GM21576 (cell line): ENCODE measurements at regions not wholly inside any gene's neighbourhood (a gene's known extent, or its start where the extent isn't known, plus 50 kb on each side); places are given as distances from the start of the nearest gene placed in this dataset.
"Not testable (repeated sequence)": the region's sequence is repeated elsewhere in the genome, so short reads cannot be mapped to it uniquely, and the experiment has no call there.

Source experiments
- ATAC-seq: cut with Tn5 transposase; IDR thresholded peaks from one replicate; pipeline ENCODE4 v1.9.1; 2021; ENCODE audit warnings: mild to moderate bottlenecking, moderate library complexity; ENCODE audit not compliant: unreplicated experiment

DNA sequence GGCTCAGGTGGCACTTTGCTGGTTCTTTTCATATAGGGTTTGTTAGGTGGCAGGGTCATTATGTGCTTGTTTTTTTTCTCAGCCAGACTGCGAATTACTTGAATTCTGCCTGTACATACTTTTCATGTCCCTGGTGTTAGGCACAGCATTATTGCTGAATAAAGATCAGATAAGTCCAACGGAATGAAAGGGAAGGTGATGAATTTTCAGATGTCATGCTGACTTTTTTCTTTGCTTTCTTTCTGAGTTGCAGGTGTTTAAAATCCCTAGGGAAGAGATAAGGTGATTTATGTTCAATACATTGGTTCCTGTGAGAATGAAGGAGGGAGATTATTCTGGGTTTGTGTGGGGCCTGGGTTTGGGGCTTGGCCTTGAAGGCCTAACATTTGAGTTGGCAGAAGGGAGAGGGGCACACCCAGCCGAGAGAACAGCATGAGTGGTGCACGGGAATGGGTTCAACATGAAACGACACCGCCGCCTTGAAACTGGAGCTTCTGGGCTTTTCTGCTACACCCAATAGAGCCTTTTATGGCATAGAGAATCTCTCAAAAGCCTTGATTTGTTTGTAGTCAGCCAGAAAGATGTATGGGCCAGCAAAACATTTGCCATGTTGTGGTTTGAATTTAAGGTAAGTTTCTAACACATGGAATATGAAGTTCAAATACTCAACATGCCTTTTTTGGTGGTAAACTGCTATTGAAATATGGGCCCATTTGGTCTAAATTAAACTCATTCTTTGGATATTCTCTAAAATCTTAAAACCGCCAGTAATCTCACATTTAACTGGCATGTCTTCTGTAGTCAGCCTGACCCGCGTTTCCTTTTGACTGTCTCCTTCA lies 477.0 kb downstream of the PCNX1 start:
- no peak for ATAC-seq

DNA sequence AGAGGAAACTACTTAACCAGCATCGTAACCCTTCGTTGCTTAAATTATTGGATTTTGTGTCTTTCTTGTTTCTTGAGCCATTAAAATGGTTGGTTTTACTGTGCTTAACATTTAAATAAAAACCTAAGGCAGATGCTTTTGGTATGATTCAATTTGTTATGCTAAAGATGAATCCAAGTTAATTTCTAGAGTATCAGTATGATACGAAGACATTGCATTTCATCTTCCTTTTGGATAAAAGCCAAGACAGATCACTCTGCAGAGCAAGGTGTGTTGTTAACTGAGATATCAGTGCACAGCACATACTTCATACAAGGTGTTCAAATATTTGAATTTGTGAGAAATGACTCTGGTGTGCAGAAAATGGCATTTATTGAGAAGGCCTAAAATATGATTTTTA lies 480.5 kb downstream of the PCNX1 start:
- ATAC-seq, result no peak

DNA sequence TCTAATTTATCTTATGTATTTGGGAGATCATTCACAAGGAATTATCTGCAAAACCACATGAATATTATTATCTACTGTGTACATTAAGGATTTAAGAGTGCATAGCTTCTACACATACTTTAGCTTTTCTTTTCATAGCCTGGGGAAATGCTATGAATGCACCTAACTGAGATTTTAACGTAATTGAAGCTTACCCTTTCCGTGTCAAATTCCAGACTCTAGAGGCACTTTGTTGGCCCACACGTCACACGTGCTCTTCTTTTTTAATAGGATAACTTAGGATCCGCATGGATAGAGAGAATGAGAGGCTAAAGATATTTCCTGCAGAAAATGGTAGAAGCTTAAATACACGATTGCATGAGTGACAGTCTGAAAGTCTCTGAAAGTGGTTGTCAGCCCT lies 481.1 kb downstream of the PCNX1 start:
- no peak for ATAC-seq

DNA sequence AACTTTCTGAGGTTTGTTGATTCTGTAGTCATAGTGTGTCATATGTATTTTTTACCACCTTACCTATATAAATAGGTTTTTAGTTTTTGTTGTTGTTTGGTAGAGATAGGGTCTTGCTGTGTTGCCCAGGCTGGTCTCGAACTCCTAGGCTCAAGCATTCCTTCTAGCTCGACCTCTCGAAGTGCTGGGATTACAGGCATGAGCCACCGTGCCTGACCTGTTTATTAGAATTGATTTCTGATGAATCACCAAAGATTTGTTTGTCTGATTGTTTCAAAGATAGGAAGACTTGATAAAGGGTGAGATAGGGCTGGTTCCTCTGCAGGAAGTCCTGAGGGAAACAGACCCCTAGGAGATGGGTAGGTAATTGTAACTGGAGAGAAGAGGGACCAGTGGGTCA lies 481.6 kb downstream of the PCNX1 start:
- ATAC-seq, result no peak

DNA sequence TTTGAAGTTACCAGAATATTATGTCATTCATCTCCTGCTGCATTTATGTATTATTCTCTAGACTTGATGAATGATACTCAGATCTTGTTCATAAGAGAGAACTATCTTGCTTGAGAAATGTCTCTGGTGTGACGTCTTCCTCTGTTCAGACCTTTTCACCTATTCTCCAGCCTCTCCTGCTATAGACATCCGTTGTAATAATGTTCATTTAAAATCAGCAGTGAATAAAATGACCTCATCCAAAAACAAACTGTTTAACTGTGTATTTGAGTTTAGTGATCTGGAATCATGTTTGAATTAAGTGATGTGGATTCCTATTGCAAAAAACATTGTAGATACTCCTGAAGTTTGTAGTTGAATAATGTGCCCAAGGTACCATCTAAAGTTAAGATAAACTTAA lies 487.1 kb downstream of the PCNX1 start:
- ATAC-seq, result no peak

DNA sequence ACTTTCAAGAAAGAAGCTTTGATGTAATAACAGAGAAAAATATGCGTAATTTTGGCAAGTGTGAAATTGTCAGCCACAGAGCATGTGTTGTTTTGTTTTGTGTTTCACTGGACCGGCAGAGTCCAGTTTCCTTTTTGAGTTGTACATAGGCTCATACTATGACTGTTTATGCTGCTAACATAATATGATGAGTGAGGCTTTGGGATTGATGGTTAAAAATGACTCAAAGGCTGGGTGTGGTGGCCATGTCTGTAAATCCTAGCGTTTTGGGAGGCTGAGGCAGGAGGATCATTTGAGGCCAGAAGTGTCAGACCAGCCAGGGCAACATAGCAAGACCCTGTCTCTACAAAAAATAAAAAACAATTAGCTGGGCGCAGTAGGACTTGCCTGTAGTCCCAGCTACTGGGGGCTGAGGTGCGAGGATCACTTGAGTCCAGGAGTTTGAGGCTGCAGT lies 487.9 kb downstream of the PCNX1 start:
- ATAC-seq, result no peak

DNA sequence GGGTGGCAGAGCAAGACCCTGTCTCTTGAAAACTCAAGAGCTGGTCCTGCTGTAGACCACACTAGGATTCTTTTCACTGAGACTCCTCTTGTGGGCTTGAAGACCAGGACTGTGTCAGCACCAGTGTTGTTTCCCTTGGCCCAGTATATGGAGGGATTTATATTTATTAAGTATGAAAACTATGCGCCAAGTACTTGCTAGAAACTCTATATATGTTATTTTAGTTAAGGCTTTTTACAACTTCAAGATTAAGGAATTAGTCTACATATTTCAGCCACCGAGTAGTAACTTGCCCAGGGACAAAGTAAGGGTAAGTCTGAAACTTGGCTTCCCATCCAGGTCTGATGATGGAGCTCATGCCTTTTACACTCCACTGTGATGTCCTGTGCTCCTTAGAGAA lies 488.4 kb downstream of the PCNX1 start:
- ATAC-seq, result no peak

DNA sequence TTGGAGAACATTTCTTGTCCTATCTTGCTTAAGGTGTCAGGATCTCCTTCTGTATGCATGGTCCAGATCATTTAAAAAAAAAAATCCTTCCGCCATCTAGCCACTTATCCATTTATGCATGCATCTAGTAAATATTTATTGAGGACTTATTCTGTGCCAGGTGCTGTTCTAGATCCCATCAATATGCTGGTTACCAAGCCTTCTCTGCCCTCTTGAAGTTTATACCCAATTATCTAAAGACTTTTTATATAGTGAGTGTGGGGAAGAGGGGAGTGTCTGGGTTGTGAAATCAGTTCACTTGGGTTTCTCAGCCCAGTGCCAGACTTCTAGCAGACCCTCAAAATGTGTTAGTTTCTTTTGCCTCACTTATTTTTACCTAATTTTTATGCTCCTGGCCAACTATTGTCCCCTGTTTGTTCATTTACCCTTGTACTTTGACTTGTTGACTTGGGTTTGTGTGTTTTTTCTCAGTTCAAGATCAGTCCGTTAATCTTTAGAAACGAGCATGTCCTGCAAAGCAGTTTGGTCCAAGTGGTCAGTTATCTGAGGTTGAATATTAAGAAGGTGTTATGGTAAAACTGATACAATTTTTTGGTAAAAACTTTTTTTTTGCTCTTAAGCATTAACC lies 488.9 kb downstream of the PCNX1 start:
- no peak for ATAC-seq

DNA sequence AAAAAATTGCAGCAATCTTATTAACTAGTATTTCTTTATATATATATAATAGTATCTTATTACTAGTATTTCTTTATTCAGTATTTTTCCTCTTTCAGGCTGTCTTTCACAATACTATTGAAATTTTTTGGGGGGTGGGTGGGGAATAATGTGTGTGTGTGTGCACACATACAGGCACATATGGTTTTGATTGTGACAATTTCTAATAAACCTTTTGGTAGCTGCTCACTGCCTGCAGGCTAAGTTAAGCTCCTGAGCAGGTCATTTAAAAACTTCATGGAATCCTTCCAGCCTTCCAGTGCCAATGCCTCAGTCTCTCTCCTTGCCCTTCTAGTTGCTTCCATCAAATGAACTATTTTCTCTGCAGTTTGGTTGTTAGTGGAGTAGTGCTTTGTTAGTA lies 490.1 kb downstream of the PCNX1 start:
- no peak for ATAC-seq

DNA sequence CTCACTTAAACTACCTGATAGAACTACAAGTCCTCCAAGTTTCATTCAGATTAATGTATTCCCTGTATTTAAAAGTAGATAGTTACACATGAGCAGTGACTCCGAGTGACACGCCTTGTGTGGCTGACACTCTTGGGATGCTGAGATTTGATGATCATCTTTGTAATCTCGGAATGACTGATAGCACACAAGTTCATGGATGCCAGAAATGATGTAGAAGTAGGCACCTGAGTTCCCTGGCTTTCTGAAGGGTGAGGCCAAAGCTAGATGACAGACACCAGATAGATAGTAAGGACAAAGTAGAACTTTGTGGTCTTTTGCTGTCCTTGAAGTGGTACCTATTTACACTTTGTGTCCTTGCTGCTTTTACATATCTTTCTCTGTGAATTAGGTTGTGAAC lies 491.2 kb downstream of the PCNX1 start:
- ATAC-seq, result peak; percentile 11

DNA sequence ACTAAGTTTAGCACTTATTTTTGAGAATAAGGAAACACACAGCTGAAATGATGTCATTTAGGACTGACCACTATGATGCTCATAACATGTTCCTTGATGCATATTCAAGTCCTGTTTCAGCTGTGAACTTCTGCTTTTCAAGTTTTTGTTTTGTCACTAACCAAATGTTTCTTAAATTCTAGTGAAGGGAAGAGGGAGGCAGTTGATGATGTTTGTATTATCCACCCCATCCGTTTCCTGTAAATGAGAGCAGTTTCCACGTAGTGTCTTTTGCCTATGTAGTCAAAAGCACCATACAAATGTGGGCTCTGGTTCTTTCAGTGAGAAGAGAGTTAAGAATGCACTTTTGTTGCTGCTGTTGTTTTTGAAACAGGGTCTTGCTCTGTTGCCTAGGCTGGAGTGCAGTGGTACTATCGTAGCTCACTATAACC lies 491.8 kb downstream of the PCNX1 start:
- peak; percentile 54 for ATAC-seq

DNA sequence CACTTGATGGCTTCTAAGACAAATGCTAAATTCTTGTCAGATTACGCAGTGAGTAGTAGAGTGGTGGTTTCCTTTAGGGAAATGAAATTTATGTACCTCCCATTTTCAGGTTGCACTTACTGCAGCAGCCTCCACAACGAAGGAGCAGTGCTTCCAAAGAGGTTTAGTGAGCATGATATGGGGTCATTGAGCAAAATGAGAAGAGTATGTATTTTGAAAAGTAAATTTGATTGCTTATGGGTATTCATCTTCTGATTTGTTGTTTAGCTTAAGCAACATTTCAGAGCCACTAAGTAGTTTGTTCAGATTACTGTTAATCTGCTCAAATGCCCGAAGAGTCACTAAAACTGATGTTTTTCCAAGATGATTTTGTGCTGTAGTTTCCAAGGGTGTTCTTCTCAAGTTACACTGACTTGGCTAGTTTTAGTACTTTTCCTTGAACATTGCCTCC lies 493.6 kb downstream of the PCNX1 start:
- ATAC-seq, result no peak

DNA sequence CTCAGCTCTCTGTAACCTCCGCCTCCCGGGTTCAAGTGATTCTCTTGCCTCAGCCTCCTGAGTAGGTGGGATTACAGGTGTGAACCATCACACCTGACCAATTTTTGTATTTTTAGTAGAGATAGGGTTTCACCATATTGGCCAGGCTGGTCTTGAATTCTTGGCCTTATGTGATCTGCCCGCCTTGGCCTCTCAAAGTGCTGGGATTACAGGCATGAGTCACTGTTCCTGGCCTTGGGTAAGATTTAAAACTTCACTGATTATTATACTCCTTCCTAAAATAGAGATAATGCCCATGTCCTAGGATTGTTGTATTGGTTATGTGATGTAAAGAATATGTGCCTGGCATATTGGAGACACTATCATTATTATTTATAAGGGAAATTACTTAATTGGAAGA lies 495.2 kb downstream of the PCNX1 start:
- not testable (repeated sequence) for ATAC-seq

DNA sequence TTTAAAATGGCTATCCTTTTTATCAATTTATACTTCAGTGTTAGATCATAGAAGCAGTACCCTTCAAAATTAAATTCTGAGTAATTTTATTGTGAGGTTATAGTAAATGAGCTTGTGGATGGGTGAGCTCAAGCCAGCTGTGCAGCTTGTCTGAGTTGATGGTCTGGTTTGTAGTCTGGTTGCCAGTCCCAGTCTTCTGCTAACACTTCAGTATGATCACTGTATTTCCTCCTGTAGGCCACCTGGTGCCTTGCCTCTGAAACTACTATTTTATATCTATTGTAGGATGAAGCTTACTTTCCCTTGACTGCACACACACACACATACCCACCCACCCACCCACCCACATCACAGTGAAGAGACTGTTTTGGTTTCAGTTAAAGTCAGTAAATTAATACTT lies 496.4 kb downstream of the PCNX1 start:
- ATAC-seq, result peak; percentile 51

DNA sequence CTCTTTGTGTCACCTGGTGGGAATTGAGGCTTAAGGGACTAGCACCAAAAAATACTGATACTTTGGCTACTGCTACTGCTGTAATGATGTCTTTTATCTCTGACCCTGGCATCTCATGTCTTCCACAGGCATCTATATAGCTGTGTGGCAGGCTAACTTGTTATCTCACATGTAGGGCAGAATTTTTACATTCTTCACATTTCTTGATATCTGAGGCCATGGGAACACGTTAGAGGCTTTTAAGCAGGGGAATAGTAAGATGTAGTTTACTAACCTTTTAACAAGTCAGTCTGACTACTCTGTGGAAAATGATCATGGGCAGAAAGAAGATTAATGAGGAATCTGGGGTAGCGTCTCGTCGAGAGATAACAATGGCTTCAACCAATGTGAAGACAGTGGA lies 498.4 kb downstream of the PCNX1 start:
- ATAC-seq, result no peak

DNA sequence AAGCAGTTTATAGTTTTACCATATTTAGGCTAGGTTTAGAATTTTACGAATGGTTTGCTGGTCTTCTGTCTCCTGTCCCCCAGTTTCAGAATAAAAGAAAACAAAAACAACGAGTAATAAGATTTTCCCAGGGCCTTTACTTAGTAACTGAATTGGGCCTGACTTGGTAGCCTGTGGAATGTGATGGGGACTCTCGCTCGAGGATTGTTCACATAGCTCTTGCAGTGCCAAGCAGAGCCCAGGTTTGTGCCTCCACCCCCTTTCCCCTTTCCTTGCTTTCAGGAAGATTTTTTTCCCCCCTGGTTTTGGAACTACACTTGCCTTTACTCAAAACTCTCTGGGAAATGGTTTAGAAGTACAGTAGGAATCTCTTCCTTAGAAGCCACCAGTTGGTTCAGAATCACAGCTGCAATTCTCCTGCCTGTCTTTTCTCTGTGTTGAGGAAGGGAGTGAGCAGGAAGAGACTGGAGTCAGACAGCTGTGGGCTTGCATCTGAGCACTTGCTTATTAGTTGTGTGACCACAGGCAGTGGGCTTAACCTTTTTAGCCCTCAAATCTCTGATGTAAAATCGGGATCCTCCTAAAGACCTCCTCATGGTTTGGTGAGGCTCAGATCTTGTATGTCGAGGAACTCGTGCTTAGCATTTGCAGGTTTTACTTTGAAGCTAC lies 501.2 kb downstream of the PCNX1 start:
- no peak for ATAC-seq

DNA sequence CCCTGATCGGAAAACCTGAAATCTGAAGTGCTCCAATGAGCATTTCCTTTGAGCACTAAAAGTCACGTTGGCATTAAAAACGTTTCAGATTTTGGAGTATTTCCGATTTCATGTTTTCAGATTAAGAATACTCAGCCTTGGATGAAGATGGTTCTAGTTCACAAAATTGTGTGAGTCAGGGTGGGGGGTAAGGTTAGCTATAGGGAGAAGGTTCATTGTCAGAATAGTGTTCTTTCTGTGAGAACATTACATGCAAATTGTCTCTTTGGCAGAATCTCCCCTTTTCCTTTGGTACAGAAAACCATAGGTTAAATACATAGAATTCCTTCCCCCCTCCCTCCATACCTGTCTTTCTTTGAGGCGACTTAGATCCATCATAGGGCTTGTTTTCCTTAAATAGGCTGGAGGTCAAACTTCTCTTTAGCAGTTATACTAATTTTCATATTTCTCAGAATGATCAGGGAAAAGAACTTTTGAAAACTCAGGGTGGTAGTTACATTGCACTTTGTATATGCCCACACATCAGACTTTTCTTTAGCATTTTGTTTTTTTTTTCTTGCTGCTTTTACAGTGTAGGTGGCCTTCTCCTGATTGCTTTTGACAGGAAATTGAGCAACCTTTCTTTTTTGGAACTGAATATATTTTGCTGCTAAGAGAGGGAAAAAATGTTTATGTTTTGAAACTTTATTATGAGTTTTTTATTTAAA lies 503.5 kb downstream of the PCNX1 start:
- ATAC-seq, result no peak

DNA sequence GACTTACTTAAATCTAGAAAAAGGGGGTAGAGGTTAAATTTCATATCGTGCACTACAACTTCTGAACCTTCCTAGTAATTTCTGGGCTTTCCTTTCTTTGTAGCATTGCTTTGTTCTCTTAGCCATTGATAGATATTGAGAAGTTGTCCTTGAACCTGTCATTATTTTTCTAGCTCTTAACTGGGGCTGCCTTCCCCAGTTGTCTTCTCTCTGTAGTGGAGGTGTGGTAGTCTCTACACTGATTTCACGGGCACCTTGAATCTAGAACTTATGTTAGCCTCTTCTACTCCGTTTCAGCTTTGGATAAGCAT lies 504.0 kb downstream of the PCNX1 start:
- no peak for ATAC-seq

DNA sequence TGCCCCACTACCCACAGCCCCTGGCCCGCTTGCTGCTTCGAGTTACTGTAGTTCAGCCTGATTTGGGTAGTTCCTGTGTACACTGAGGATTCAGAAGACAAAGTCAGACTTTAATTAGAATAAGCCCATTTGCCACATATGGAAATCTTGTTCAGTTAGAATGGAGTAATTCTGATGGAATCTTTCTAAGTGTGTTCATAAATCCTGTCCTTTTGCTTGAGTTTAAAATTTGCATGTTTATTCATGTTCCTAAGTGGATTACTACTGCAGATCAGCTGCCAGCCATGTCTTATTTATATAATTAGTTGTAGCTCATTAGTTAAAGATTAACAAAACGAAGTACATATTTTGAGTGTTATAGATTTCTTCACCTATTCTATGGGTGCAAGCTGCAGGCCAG lies 504.5 kb downstream of the PCNX1 start:
- no peak for ATAC-seq

DNA sequence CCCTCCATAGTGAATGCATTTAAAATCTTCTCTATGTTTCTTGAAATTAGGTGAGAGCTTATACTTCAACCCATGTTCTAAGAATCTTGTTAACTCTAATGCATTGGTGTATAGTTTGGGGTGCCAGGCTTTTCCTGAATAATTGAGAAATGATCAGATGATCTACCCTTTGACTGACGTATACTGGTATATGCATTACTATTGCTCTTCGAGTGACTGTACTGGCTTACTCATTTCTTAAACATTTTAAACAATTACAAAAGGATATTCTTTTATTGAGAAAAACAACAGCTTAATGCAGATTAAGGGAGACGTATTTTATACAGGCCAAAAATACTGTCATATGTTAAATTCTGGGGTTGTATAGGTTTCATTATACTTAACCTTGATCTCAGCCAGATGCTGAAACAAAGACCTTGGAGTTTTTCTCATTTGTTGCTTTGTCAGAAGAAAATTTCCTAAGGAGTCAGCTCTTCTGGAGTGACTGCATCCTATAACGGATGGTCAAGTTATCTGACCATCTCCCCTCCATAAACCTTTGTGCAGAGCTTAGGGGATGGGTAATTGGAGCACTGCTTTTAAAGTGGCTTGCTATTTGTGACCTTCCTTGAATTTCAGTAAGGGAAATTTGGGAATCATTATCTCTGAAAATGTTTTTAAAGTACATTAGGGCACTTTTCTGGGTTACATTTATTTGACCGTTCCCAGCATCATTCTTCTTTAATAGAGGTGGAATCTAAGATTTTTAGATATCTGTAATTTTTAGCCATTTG lies 507.6 kb downstream of the PCNX1 start:
- ATAC-seq, result no peak

DNA sequence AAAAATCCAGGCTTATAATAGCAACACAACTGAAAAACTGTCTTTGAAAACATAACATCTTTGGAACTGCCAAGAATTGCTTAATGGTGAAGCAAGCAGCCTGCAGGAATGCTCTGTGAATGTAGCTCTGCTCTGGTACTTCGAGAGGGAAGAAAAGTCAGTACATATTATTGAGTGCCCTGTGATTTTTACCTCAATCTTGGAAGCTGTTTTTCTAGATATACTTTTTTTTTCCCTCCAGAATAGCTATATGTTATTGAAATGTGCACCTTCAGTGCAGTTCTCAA lies 508.1 kb downstream of the PCNX1 start:
- ATAC-seq, result no peak
